Mesendoderm (in vitro differentiated cells): ENCODE measurements at regions not wholly inside any gene's neighbourhood (a gene's known extent, or its start where the extent isn't known, plus 50 kb on each side); places are given as distances from the start of the nearest gene placed in this dataset.
"Not testable (repeated sequence)": the region's sequence is repeated elsewhere in the genome, so short reads cannot be mapped to it uniquely, and the experiment has no call there.

Experiments
- DNase-seq: peaks from one replicate; pipeline ENCODE4 v3.0.0; 2013
- H2AK5ac ChIP-seq: 2 replicates; pipeline ENCODE4 v1.6.1; 2013; ENCODE audit warnings: low read length, inconsistent platforms
- H2BK120ac ChIP-seq: 2 replicates; pipeline ENCODE4 v1.6.1; 2013; ENCODE audit warnings: low read depth, mild to moderate bottlenecking, low read length, moderate library complexity, mixed read lengths
- H2BK15ac ChIP-seq: replicated peaks from 2 replicates; pipeline ENCODE4 v1.6.1; 2013; ENCODE audit warnings: low read depth, mild to moderate bottlenecking, moderate library complexity
- H2BK5ac ChIP-seq: 2 replicates; pipeline ENCODE4 v1.6.1; 2013; ENCODE audit warnings: low read length, inconsistent platforms
- H3K18ac ChIP-seq: 2 replicates; pipeline ENCODE4 v1.6.1; 2013; ENCODE audit warnings: mild to moderate bottlenecking, low read length, mixed read lengths
- H3K23ac ChIP-seq: one replicate; pipeline ENCODE4 v1.6.1; 2013; ENCODE audit warnings: low read length
- H3K27ac ChIP-seq: 2 replicates; pipeline ENCODE4 v1.5.1; 2013; ENCODE audit warnings: low read depth, mild to moderate bottlenecking, inconsistent platforms, low read length, moderate library complexity
- H3K27me3 ChIP-seq: 2 replicates; pipeline ENCODE4 v1.6.1; 2013; ENCODE audit warnings: low read length, control low read depth, mild to moderate bottlenecking, inconsistent platforms; ENCODE audit not compliant: insufficient read depth, poor library complexity
- H3K36me3 ChIP-seq: 2 replicates; pipeline ENCODE4 v1.6.1; 2013; ENCODE audit warnings: low read length, inconsistent platforms; ENCODE audit not compliant: control insufficient read depth, insufficient read depth
- H3K4ac ChIP-seq: one replicate; pipeline ENCODE4 v1.6.1; 2013; ENCODE audit warnings: low read depth, mild to moderate bottlenecking, low read length, moderate library complexity
- H3K4me1 ChIP-seq: 2 replicates; pipeline ENCODE4 v1.6.1; 2013; ENCODE audit warnings: low read depth, low read length, inconsistent platforms; ENCODE audit not compliant: control insufficient read depth
- H3K4me2 ChIP-seq: 2 replicates; pipeline ENCODE4 v1.6.1; 2013; ENCODE audit warnings: low read length
- H3K4me3 ChIP-seq: 2 replicates; pipeline ENCODE4 v1.5.1; 2013; ENCODE audit warnings: mild to moderate bottlenecking, low read length
- H3K56ac ChIP-seq: one replicate; pipeline ENCODE4 v1.6.1; 2013; ENCODE audit warnings: low read length
- H3K79me1 ChIP-seq: 2 replicates; pipeline ENCODE4 v1.6.1; 2013; ENCODE audit warnings: low read length, inconsistent platforms
- H3K79me2 ChIP-seq: 2 replicates; pipeline ENCODE4 v1.6.1; 2013; ENCODE audit warnings: mild to moderate bottlenecking, low read length; ENCODE audit not compliant: control insufficient read depth, insufficient read depth
- H3K9ac ChIP-seq: 2 replicates; pipeline ENCODE4 v1.6.1; 2013; ENCODE audit warnings: low read length, inconsistent platforms
- H4K5ac ChIP-seq: one replicate; pipeline ENCODE4 v1.6.1; 2013; ENCODE audit warnings: low read length
- H4K8ac ChIP-seq: one replicate; pipeline ENCODE4 v1.6.1; 2013; ENCODE audit warnings: low read depth, mild to moderate bottlenecking, control low read depth, low read length, moderate library complexity
- WGBS: extraction: QIAGEN DNeasy Blood & Tissue Kit; methylation state at CpG from one replicate; pipeline ENCODE4 v1.1.7; 2013; ENCODE audit warnings: low lambda C conversion rate, missing lambda C conversion rate; ENCODE audit not compliant: insufficient coverage; ENCODE audit errors: extremely low coverage; 5-methylcytosine and 5-hydroxymethylcytosine counted together

DNA sequence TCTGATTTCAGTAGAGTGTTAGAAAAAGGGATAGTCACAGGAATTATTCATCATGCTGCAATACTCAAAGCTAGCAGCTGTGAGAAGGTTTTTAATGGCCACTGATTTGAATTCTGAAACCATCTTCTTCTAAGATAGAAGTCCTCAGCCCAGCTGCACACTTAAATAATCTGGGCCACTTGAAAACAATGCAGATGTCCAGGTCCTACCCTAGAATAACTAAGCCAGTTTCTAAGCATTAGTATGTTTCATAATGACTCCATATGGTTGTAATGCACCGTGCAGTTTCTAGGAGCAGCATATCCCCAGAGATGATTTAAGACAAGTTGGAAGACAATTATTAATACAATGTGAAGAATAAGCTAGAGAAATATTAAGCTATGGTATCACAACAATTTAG lies 159.9 kb upstream of the FBXL17 start:
- H3K27me3 ChIP-seq, result no peaks in the 10 kb centered on the region
- no peak for DNase-seq
- no peak overlapping the region for H2BK15ac ChIP-seq
- H3K23ac ChIP-seq, result no peak overlapping the region
- peaks cover 8% of the 10 kb centered on the region for H3K4me1 ChIP-seq
- no peak overlapping the region for H2BK120ac ChIP-seq
- no peak overlapping the region for H2AK5ac ChIP-seq
- no peak overlapping the region for H3K18ac ChIP-seq
- no peak overlapping the region for H3K4me2 ChIP-seq
- H3K27ac ChIP-seq, result no peak overlapping the region
- no peaks in the 10 kb centered on the region for H3K79me1 ChIP-seq
- H3K4ac ChIP-seq, result no peak overlapping the region
- no CpG with 5 or more reads among the region's 1 CpG for WGBS
- H3K9ac ChIP-seq, result no peak overlapping the region
- H2BK5ac ChIP-seq, result no peak overlapping the region
- no peak overlapping the region for H4K5ac ChIP-seq
- H3K79me2 ChIP-seq, result no peaks in the 10 kb centered on the region
- no peaks in the 10 kb centered on the region for H3K36me3 ChIP-seq
- H3K4me3 ChIP-seq, result no peak overlapping the region
- H4K8ac ChIP-seq, result no peak overlapping the region
- no peak overlapping the region for H3K56ac ChIP-seq

DNA sequence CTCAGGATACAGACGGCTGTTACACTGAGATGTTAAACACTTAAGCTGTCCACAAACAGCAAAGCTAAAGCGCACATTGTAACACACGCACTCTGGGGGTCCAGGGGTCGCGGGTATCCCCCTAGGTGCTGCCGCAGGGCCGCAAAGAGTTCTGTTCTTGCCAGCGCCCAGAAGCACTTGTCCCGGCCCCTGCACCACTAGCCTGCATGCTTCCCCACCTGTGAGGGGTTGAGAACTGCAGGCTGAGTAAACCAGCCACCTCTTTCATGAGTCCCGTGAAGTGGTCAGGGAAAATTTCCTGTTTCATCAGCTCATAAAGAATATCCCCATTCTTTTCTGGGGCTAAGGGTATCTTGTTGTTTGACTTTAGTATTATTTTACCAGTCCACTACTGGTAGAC lies 154.4 kb upstream of the FBXL17 start:
- H4K8ac ChIP-seq, result no peak overlapping the region
- no peak overlapping the region for H3K18ac ChIP-seq
- H3K4me1 ChIP-seq, result peaks cover 5% of the 10 kb centered on the region
- no peaks in the 10 kb centered on the region for H3K79me2 ChIP-seq
- no peak overlapping the region for H3K4me2 ChIP-seq
- no peak overlapping the region for H2BK120ac ChIP-seq
- H3K36me3 ChIP-seq, result no peaks in the 10 kb centered on the region
- no CpG with 5 or more reads among the region's 10 CpGs for WGBS
- H3K27ac ChIP-seq, result no peak overlapping the region
- no peaks in the 10 kb centered on the region for H3K79me1 ChIP-seq
- H3K4ac ChIP-seq, result no peak overlapping the region
- no peak overlapping the region for H4K5ac ChIP-seq
- H2BK15ac ChIP-seq, result no peak overlapping the region
- peak overlapping the region; percentile 22 for H3K56ac ChIP-seq
- H3K9ac ChIP-seq, result no peak overlapping the region
- H2BK5ac ChIP-seq, result no peak overlapping the region
- no peak overlapping the region for H3K23ac ChIP-seq
- DNase-seq, result no peak
- no peak overlapping the region for H2AK5ac ChIP-seq
- no peak overlapping the region for H3K4me3 ChIP-seq
- H3K27me3 ChIP-seq, result no peaks in the 10 kb centered on the region

DNA sequence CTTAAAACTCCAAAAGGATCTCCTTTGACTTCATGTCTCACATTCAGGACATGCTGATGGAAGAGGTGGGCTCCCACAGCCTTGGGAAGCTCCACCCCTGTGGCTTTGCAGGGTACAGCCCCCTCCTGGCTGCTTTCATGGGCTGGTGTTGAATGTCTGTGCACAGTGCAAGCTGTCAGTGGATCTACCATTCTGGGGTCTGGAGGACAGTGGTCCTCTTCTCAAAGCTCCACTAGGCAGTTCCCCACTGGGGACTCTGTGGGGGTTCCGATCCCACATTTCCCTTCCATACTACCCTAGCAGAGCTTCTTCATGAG lies 150.2 kb upstream of the FBXL17 start:
- H2BK120ac ChIP-seq, result peak overlapping the region; percentile 19
- H3K27ac ChIP-seq, result peak overlapping the region; percentile 36
- H3K36me3 ChIP-seq, H3K79me1 ChIP-seq, H3K27me3 ChIP-seq, H3K4me3 ChIP-seq, H4K5ac ChIP-seq, H3K23ac ChIP-seq, H3K56ac ChIP-seq, H3K4me1 ChIP-seq, H2BK5ac ChIP-seq, H2BK15ac ChIP-seq, H3K79me2 ChIP-seq, H3K9ac ChIP-seq, H3K4me2 ChIP-seq, H2AK5ac ChIP-seq, H3K4ac ChIP-seq, H4K8ac ChIP-seq, DNase-seq: not testable (repeated sequence)
- no CpG with 5 or more reads among the region's 1 CpG for WGBS
- peak overlapping the region; percentile 19 for H3K18ac ChIP-seq

DNA sequence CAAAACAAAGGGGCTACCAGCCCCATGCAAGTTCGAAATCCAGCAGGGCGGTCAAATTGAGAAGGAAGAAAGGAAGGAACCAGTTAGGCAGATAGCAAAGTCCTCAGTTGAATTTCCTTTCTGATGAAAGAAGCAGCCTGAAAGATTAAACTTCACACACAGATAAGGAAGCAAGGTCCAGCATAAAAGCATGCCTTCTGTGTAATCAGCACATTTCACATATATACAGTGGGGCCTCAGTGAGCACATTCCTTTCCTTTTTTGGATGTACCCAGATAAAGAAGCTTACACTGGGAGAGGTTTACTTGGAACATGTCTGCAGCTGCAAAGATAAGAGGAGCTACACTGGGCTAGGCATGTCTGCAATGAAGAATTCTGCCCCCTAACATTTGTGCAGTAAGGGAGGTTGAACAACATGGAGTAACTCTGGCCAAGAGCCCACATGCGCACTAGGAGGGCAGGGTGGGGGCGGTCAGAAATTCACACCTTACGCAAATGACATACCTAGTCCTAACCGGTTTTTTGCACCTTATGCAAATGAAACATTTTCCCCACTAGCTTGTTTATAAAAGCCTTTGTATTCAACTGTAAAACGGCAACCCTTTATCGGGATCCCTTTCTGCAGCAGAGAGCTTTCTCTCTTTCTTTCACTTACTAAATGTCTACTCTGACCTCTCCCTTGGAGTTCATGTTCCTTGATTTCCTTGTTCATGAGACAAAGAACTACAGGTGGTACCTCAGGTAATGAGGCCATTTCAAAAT lies 149.7 kb upstream of the FBXL17 start:
- H2BK120ac ChIP-seq, result no peak overlapping the region
- WGBS, result no CpG with 5 or more reads among the region's 8 CpGs
- H2BK15ac ChIP-seq, result no peak overlapping the region
- H3K27ac ChIP-seq, result peak overlapping the region; percentile 36
- H3K79me2 ChIP-seq, result no peaks in the 10 kb centered on the region
- no peak overlapping the region for H3K4ac ChIP-seq
- no peak overlapping the region for H3K23ac ChIP-seq
- H3K4me3 ChIP-seq, result no peak overlapping the region
- H3K9ac ChIP-seq, result no peak overlapping the region
- H3K27me3 ChIP-seq, result no peaks in the 10 kb centered on the region
- H3K4me2 ChIP-seq, result no peak overlapping the region
- peak; percentile 82 for DNase-seq
- H3K18ac ChIP-seq, result peak overlapping the region; percentile 19
- no peaks in the 10 kb centered on the region for H3K4me1 ChIP-seq
- no peak overlapping the region for H3K56ac ChIP-seq
- no peak overlapping the region for H2AK5ac ChIP-seq
- H4K8ac ChIP-seq, result no peak overlapping the region
- no peak overlapping the region for H2BK5ac ChIP-seq
- H3K79me1 ChIP-seq, result no peaks in the 10 kb centered on the region
- no peak overlapping the region for H4K5ac ChIP-seq
- no peaks in the 10 kb centered on the region for H3K36me3 ChIP-seq

DNA sequence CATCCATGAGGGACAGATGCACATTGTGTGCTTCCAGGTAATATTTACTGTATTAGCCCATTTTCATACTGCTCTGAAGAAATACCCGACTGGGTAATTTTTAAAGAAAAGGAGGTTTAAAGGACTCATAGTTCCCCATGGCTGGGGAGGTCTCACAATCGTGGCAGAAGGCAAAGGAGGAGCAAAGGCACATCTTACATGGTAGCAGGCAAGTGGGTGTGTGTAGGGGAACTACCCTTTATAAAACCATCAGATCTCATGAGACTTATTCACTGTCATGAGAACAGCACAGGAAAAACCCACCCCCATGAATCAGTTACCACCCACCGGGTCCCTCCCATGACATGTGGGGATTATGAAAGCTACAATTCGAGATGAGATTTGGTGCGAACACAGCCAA lies 148.8 kb upstream of the FBXL17 start:
- no peaks in the 10 kb centered on the region for H3K27me3 ChIP-seq
- no peaks in the 10 kb centered on the region for H3K79me2 ChIP-seq
- H3K9ac ChIP-seq, result no peak overlapping the region
- H3K4me1 ChIP-seq, result no peaks in the 10 kb centered on the region
- no peak overlapping the region for H2BK120ac ChIP-seq
- no peak overlapping the region for H2BK15ac ChIP-seq
- H3K18ac ChIP-seq, result no peak overlapping the region
- no CpG with 5 or more reads among the region's 5 CpGs for WGBS
- H3K4me3 ChIP-seq, result no peak overlapping the region
- H3K56ac ChIP-seq, result no peak overlapping the region
- no peak overlapping the region for H4K5ac ChIP-seq
- no peak for DNase-seq
- H2BK5ac ChIP-seq, result peak overlapping the region; percentile 23
- H3K27ac ChIP-seq, result peak overlapping the region; percentile 34
- no peaks in the 10 kb centered on the region for H3K79me1 ChIP-seq
- H4K8ac ChIP-seq, result no peak overlapping the region
- no peak overlapping the region for H3K4me2 ChIP-seq
- no peak overlapping the region for H3K23ac ChIP-seq
- H3K36me3 ChIP-seq, result no peaks in the 10 kb centered on the region
- H3K4ac ChIP-seq, result no peak overlapping the region
- no peak overlapping the region for H2AK5ac ChIP-seq

DNA sequence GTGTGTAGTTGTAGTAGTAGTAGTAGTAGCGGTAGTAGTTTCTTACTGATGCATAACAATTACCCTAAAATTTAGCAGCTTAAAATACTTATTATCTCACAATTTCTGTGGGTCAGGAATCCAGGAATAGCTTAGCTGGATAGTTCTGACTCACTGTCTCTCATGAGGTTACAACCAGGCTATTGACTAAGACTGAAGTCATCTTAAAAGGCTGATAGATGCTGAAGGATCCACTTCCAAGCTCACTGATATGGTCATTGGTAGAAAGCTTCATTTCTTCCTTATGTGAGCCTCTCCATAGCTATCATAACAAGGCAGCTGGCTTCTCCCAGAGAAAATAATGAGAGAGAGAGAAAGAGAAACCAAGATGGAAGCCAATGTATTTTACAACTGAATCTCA lies 147.5 kb upstream of the FBXL17 start:
- Histone ChIP-seq H3K23ac (no peak overlapping the region), H2AK5ac (no peak overlapping the region), H3K79me2 (no peaks in the 10 kb centered on the region), H2BK5ac (no peak overlapping the region), H3K4me1 (no peaks in the 10 kb centered on the region), H2BK15ac (peak overlapping the region; percentile 77), H2BK120ac (no peak overlapping the region), H3K36me3 (no peaks in the 10 kb centered on the region), H3K79me1 (no peaks in the 10 kb centered on the region), H3K4ac (no peak overlapping the region), H3K4me2 (no peak overlapping the region), H3K27ac (no peak overlapping the region), H3K56ac (no peak overlapping the region), H3K9ac (no peak overlapping the region), H4K8ac (no peak overlapping the region), H3K18ac (no peak overlapping the region), H3K4me3 (no peak overlapping the region), H4K5ac (no peak overlapping the region), H3K27me3 (no peaks in the 10 kb centered on the region)
- WGBS, result no CpG with 5 or more reads among the region's 1 CpG
- DNase-seq, result no peak
